SK-N-SH (cell line): ENCODE measurements at regions not wholly inside any gene's neighbourhood (a gene's known extent, or its start where the extent isn't known, plus 50 kb on each side); places are given as distances from the start of the nearest gene placed in this dataset.

ENCODE experiments used
- CTCF ChIA-PET: fragments of 300-600, 350-600 bp; formaldehyde crosslinking; extraction: SDS; loops from one replicate; lab custom pipeline; 2021; lab: Yijun Ruan, JAX
- POLR2A ChIA-PET: fragments of 350-600 bp; sonication (Branson Sonifier 250); formaldehyde crosslinking; extraction: SDS; loops from one replicate; lab custom pipeline; 2020; ENCODE audit warnings: antibody characterized with exemption, inconsistent platforms; lab: Yijun Ruan, JAX
- DNase-seq: peaks from one replicate; pipeline ENCODE4 v3.0.0; 2012
- H2AFZ ChIP-seq: fragments of 200-600 bp; sonication (generic); 2 replicates; pipeline ENCODE4 v1.8.1; 2016; ENCODE audit warnings: antibody characterized with exemption, mild to moderate bottlenecking, low read depth
- H3F3A ChIP-seq: fragments of 200-600 bp; sonication (generic); replicated peaks from 2 replicates; pipeline ENCODE3; 2016; ENCODE audit warnings: antibody characterized with exemption, mild to moderate bottlenecking; ENCODE audit not compliant: insufficient read depth
- H3K27ac ChIP-seq, 2 experiments: fragments of 200-500 bp in 1 of 2; fragments of 200-600 bp in 1 of 2; sonication (Bioruptor generic) in 1 of 2; sonication (generic), shearing (Covaris generic) in 1 of 2; 2 replicates each; pipeline versions ENCODE4 v1.5.1 to v1.6.1; 2014 to 2016; ENCODE audit warnings: low read depth in 2 of 2, inconsistent platforms in 1 of 2, low read length in 1 of 2, mild to moderate bottlenecking in 1 of 2, mixed read lengths in 1 of 2
- H3K27me3 ChIP-seq: fragments of 200-600 bp; sonication (generic), shearing (Covaris generic); 2 replicates; pipeline ENCODE4 v1.6.1; 2016; ENCODE audit warnings: mixed run types; ENCODE audit not compliant: insufficient read depth
- H3K36me3 ChIP-seq, 2 experiments: fragments of 200-500 bp in 1 of 2; fragments of 200-600 bp in 1 of 2; sonication (Bioruptor generic) in 1 of 2; sonication (generic) in 1 of 2; replicated peaks in 1 of 2; 2 replicates each; pipeline versions ENCODE3 to v1.5.1; 2014 to 2016; ENCODE audit warnings: low read length in 1 of 2, mild to moderate bottlenecking in 1 of 2; ENCODE audit not compliant: insufficient read depth in 2 of 2, control insufficient read depth in 1 of 2
- H3K4me1 ChIP-seq, 2 experiments: fragments of 200-500 bp in 1 of 2; fragments of 200-600 bp in 1 of 2; sonication (Bioruptor generic) in 1 of 2; sonication (generic), shearing (Covaris generic) in 1 of 2; 2 replicates each; pipeline versions ENCODE4 v1.5.1 to v1.6.1; 2014 to 2016; ENCODE audit warnings: low read depth in 1 of 2, low read length in 1 of 2, mixed run types in 1 of 2; ENCODE audit not compliant: insufficient read depth in 2 of 2, control insufficient read depth in 1 of 2
- H3K4me2 ChIP-seq: fragments of 200-600 bp; sonication (generic), shearing (Covaris generic); 2 replicates; pipeline ENCODE4 v1.6.1; 2017; ENCODE audit warnings: mixed run types
- H3K4me3 ChIP-seq, 2 experiments: fragments of 200-500 bp in 1 of 2; fragments of 200-600 bp in 1 of 2; sonication (Bioruptor generic) in 1 of 2; sonication (generic), shearing (Covaris generic) in 1 of 2; 2 replicates each; pipeline versions ENCODE4 v1.5.1 to v1.8.1; 2014 to 2016; ENCODE audit warnings: low read depth in 2 of 2, inconsistent platforms in 1 of 2, low read length in 1 of 2, mild to moderate bottlenecking in 1 of 2, mixed read lengths in 1 of 2, moderate library complexity in 1 of 2
- H3K79me2 ChIP-seq: fragments of 200-600 bp; sonication (generic); 2 replicates; pipeline ENCODE4 v1.8.1; 2017; ENCODE audit warnings: mild to moderate bottlenecking; ENCODE audit not compliant: insufficient read depth
- H3K9ac ChIP-seq: fragments of 200-600 bp; sonication (generic); 2 replicates; pipeline ENCODE4 v1.6.1; 2017; ENCODE audit warnings: mixed run types
- H3K9me2 ChIP-seq: fragments of 200-600 bp; sonication (generic); 2 replicates; pipeline ENCODE4 v1.6.1; 2017; ENCODE audit warnings: mixed run types
- H3K9me3 ChIP-seq: fragments of 200-600 bp; sonication (generic); 2 replicates; pipeline ENCODE4 v1.6.1; 2017; ENCODE audit warnings: mixed run types, mild to moderate bottlenecking, moderate library complexity
- H4K20me1 ChIP-seq: fragments of 200-600 bp; sonication (generic); 2 replicates; pipeline ENCODE4 v1.6.1; 2017; ENCODE audit warnings: mild to moderate bottlenecking, mixed run types; ENCODE audit not compliant: insufficient read depth
- ELF1 ChIP-seq: IDR thresholded peaks from 2 replicates; pipeline ENCODE4 v1.4.0; 2012
- FOSL2 ChIP-seq: IDR thresholded peaks from 2 replicates; pipeline ENCODE4 v1.4.0; 2012; ENCODE audit warnings: low read depth, mild to moderate bottlenecking, moderate library complexity, borderline replicate concordance
- NFIC ChIP-seq: IDR thresholded peaks from 2 replicates; pipeline ENCODE4 v1.4.0; 2012; ENCODE audit warnings: borderline replicate concordance
- NRF1 ChIP-seq: IDR thresholded peaks from 2 replicates; pipeline ENCODE4 v1.6.1; 2012; ENCODE audit warnings: low read depth, mild to moderate bottlenecking, low read length
- RCOR1 ChIP-seq: fragments of 150-350 bp; IDR thresholded peaks from 2 replicates; pipeline ENCODE4 v1.6.1; 2017; ENCODE audit warnings: antibody characterized with exemption, low read length
- RXRA ChIP-seq: IDR thresholded peaks from 2 replicates; pipeline ENCODE4 v1.4.0; 2012; ENCODE audit warnings: low read depth, mild to moderate bottlenecking, borderline replicate concordance
- SMC3 ChIP-seq: IDR thresholded peaks from 2 replicates; pipeline ENCODE4 v1.6.1; 2012; ENCODE audit warnings: low read depth, low read length, improper control_type of control experiment
- YY1 ChIP-seq: IDR thresholded peaks from 2 replicates; pipeline ENCODE4 v1.4.0; 2012; ENCODE audit warnings: low read depth, mild to moderate bottlenecking
- WGBS: methylation state at CpG from one replicate; pipeline ENCODE4 v1.1.6; 2017; ENCODE audit warnings: low lambda C conversion rate; 5-methylcytosine and 5-hydroxymethylcytosine counted together
- TF ChIP-seq, protein P1 (sequence below): fragments of 150-350 bp; IDR thresholded peaks from 2 replicates; pipeline ENCODE4 v1.6.1; 2016; ENCODE audit warnings: mild to moderate bottlenecking, low read depth, low read length
- TF ChIP-seq, protein P2 (sequence below): IDR thresholded peaks from 2 replicates; pipeline ENCODE4 v1.4.0; 2012; ENCODE audit warnings: low read depth, borderline replicate concordance
- TF ChIP-seq, protein P3 (sequence below): IDR thresholded peaks from 2 replicates; pipeline ENCODE4 v1.6.1; 2012; ENCODE audit warnings: mild to moderate bottlenecking, low read depth, low read length, moderate library complexity
- TF ChIP-seq, protein P4 (sequence below): fragments of 150-350 bp; IDR thresholded peaks from 2 replicates; pipeline ENCODE4 v1.6.1; 2017; ENCODE audit warnings: antibody characterized with exemption, low read length, low read depth, borderline replicate concordance

DNA sequence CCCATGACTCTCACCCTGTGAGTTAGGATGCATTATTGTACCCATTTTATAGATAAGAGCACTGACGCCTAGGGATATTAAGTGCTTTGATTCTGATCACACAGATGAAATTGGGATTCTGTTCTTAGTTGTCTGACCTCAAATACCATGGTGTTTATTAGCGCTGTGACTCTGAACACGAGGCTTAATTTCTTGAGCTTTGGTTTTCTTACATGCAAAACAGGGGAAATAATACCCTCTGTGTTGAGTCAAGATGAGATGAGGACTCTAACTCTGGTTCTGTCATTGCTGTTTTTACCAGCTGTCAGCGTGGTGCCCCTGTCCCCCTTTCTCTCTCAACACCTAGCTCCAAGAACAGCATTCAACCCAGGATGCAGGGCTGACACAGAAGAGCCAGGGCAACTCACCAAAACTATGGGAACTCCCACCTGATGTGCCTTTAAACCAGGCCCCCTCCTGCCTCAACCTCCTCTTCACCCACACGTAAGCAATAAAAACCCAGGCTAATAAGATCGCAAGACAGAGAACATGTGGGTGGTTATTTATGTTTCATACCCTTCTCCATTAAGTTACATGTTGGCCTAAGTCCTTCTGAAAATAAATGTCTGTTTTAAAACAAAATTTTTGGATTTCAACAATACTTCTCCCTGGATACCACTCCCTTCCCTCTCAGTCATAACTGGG, 100.1 kb upstream of the SPATA12 start (continued):
- TF ChIP-seq, protein P1, sequence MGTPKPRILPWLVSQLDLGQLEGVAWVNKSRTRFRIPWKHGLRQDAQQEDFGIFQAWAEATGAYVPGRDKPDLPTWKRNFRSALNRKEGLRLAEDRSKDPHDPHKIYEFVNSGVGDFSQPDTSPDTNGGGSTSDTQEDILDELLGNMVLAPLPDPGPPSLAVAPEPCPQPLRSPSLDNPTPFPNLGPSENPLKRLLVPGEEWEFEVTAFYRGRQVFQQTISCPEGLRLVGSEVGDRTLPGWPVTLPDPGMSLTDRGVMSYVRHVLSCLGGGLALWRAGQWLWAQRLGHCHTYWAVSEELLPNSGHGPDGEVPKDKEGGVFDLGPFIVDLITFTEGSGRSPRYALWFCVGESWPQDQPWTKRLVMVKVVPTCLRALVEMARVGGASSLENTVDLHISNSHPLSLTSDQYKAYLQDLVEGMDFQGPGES = no peak
- TF ChIP-seq, protein P2, sequence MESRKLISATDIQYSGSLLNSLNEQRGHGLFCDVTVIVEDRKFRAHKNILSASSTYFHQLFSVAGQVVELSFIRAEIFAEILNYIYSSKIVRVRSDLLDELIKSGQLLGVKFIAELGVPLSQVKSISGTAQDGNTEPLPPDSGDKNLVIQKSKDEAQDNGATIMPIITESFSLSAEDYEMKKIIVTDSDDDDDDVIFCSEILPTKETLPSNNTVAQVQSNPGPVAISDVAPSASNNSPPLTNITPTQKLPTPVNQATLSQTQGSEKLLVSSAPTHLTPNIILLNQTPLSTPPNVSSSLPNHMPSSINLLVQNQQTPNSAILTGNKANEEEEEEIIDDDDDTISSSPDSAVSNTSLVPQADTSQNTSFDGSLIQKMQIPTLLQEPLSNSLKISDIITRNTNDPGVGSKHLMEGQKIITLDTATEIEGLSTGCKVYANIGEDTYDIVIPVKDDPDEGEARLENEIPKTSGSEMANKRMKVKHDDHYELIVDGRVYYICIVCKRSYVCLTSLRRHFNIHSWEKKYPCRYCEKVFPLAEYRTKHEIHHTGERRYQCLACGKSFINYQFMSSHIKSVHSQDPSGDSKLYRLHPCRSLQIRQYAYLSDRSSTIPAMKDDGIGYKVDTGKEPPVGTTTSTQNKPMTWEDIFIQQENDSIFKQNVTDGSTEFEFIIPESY = no peak
- TF ChIP-seq ELF1 = no peak
- TF ChIP-seq, protein P3, sequence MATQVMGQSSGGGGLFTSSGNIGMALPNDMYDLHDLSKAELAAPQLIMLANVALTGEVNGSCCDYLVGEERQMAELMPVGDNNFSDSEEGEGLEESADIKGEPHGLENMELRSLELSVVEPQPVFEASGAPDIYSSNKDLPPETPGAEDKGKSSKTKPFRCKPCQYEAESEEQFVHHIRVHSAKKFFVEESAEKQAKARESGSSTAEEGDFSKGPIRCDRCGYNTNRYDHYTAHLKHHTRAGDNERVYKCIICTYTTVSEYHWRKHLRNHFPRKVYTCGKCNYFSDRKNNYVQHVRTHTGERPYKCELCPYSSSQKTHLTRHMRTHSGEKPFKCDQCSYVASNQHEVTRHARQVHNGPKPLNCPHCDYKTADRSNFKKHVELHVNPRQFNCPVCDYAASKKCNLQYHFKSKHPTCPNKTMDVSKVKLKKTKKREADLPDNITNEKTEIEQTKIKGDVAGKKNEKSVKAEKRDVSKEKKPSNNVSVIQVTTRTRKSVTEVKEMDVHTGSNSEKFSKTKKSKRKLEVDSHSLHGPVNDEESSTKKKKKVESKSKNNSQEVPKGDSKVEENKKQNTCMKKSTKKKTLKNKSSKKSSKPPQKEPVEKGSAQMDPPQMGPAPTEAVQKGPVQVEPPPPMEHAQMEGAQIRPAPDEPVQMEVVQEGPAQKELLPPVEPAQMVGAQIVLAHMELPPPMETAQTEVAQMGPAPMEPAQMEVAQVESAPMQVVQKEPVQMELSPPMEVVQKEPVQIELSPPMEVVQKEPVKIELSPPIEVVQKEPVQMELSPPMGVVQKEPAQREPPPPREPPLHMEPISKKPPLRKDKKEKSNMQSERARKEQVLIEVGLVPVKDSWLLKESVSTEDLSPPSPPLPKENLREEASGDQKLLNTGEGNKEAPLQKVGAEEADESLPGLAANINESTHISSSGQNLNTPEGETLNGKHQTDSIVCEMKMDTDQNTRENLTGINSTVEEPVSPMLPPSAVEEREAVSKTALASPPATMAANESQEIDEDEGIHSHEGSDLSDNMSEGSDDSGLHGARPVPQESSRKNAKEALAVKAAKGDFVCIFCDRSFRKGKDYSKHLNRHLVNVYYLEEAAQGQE = no peak
- TF ChIP-seq, all 33 proteins: peak for 0

DNA sequence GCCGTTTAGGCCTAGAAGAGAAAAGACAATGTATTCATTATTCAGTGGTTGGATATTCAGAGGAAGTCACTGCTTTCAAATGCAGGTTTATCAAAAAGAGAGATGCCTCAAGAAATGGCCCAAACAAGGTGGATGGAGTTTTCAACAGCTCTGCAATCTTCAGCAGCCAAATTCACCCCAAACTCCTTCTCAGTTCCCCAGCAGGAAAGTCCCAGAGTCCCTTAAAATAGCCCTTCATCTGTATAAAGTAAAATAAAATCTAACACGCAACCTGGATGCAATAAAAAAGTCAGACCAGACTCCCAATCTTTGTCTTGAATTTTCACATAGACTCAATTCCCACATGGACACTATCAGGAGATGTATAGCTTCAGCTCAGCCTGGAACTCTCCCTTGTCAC, 101.6 kb upstream of the SPATA12 start:
- TF ChIP-seq RXRA (no peak), FOSL2 (no peak), NRF1 (no peak), YY1 (no peak), SMC3 (no peak), NFIC (no peak), RCOR1 (no peak)
- TF ChIP-seq, protein P2 = no peak
- TF ChIP-seq, protein P4, sequence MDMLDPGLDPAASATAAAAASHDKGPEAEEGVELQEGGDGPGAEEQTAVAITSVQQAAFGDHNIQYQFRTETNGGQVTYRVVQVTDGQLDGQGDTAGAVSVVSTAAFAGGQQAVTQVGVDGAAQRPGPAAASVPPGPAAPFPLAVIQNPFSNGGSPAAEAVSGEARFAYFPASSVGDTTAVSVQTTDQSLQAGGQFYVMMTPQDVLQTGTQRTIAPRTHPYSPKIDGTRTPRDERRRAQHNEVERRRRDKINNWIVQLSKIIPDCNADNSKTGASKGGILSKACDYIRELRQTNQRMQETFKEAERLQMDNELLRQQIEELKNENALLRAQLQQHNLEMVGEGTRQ = no peak
- Histone ChIP-seq H3F3A (no peaks in the 10 kb centered on the region), H3K27ac (no peak overlapping the region), H2AFZ (no peak overlapping the region), H3K4me1 (peaks cover 0 to 19% of the 10 kb centered on the region in 2 experiments; a peak in 2 of 4 replicates), H3K9ac (no peak overlapping the region), H3K4me3 (no peak overlapping the region), H3K9me2 (no peaks in the 10 kb centered on the region), H3K27me3 (no peaks in the 10 kb centered on the region), H3K9me3 (no peaks in the 10 kb centered on the region), H4K20me1 (no peaks in the 10 kb centered on the region), H3K4me2 (no peak overlapping the region), H3K36me3 (no peaks in the 10 kb centered on the region), H3K79me2 (no peaks in the 10 kb centered on the region)
- WGBS = 86% methylated on average over 2 of the region's 2 CpGs
- ChIA-PET CTCF (interaction anchor here (0.9 kb wide), 1 partner anchor 30 kb away, joined by 4 read pairs; no protein-coding TSS in a partner anchor), POLR2A (no interaction called here)
- no peak for DNase-seq
